GM19455 (cell line): ENCODE measurements at regions not wholly inside any gene's neighbourhood (a gene's known extent, or its start where the extent isn't known, plus 50 kb on each side); places are given as distances from the start of the nearest gene placed in this dataset.

Experiments
- ATAC-seq: cut with Tn5 transposase; IDR thresholded peaks from one replicate; pipeline ENCODE4 v1.9.1; 2021; ENCODE audit not compliant: unreplicated experiment

DNA sequence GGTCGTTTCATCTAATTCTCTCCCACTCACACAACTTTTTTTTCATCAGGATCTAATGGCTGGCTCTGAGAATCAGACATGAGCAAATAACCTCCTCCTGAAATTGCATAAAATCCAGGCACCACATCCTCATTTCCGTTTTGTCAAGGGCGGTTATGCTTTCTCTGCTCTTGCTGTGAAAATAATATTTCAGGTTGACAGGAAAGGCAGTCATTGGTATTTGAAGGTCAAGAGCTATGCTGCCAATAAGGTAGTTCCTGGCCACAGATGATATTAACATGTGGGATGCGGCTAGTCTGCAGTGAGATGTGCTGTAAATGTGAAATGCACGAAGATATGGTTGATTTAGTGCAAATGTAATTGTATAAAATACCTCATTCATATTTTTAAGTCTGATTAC lies 870.2 kb upstream of the TMEM132C start:
- ATAC-seq = no peak

DNA sequence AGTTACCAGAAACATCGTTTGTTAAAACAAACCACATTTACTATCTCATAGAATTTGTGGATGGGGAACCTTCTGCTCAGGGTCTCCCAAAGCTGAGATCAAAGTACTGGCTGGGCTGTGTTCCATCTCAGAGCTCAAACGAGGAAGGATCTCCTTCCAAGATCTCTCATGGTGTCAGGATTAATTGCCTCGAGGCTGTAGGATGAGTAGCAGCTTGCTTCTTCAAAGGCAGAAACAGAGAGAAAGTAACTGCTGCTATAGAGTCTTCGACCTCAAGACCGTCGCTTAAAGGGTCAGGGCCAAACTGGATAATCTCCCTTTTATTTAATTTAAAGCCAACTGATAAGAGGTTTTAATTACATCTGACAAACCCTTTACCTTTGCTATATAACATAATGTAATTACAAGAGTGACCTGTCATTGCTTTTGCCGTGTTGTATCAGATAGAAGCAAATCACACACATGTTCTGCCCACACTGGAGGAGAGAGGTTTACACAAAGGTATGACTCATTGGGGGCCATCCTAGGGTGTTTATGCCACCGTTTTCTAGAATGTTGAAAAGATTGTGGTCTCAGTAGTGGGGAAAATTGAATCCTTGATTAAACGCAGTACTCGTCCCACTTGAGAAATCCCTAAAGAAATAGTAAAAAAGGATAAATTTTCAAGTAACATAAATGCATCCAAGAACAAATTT lies 868.8 kb upstream of the TMEM132C start:
- ATAC-seq = no peak

DNA sequence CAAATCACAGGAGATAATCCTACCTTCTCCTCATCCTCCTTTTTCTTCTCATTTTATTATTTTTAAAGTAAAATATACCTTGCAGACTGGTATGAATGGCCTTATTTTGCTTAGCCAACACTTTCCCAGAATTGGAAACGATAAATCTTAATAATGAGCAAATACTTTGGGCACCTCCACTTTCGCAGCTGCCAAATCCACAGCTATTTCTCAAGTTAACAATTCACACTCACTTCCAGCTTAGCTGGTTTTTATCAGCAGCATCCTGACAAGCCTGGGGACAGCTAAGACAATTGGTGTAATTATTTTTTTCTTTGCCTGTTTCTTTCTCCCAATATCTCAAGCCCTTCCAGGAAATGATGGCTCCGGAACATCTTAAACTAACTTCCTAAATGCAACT lies 867.5 kb upstream of the TMEM132C start:
- no peak for ATAC-seq

DNA sequence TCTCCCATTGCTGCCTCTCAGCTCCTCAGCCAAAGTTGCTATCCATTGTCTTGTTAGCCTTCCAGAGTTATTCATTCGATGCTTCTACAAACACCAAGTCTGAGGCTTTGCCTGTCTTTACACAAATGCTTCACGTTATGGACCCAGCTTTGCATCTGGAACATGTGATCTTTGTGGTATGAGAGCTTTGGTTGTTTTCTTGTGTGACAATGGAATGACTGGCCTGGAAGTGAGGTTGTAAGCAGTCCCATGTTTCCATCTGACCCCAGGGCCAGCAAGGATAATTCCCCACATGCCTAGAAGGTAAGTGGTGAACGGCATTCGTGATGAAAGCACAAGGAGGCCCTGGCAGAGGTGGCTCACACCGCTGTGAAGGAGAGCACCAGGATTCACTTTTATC lies 866.7 kb upstream of the TMEM132C start:
- ATAC-seq = no peak

DNA sequence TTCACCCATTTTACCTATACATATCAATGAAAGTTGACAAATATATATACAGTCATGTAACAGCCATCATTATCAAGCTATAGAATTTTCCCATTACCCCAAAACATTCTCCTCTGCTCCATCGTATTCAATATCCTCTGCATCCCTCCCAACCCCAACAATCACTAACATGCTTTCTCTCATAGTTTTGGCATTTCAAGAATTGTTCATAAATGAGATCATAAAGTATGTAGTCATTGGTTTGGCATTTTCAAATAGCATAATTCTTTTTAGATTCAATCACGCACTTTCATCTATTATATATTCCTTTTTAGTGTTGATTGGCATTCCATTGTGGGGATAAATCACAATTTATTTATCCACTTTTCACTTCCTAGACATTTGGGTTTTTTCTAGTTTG lies 866.0 kb upstream of the TMEM132C start:
- no peak for ATAC-seq

DNA sequence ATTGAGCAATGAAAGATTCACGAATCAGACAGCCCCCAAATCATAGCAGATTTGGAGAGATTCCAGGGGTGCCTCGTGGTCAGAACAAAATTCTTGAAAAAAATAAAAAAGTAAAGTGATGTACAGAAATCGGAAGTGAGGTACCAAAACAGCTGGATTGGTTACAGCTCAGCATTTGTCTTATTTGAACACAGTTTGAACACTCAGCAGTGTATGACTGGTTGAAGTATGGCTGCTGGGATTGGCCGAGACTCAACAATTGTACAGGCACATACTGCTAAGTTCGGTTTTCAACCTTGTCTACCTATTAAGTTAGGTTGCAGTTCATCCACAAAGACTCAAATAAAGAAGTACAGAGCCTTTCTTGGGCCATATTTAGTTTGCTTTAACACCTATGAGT lies 865.4 kb upstream of the TMEM132C start:
- no peak for ATAC-seq

DNA sequence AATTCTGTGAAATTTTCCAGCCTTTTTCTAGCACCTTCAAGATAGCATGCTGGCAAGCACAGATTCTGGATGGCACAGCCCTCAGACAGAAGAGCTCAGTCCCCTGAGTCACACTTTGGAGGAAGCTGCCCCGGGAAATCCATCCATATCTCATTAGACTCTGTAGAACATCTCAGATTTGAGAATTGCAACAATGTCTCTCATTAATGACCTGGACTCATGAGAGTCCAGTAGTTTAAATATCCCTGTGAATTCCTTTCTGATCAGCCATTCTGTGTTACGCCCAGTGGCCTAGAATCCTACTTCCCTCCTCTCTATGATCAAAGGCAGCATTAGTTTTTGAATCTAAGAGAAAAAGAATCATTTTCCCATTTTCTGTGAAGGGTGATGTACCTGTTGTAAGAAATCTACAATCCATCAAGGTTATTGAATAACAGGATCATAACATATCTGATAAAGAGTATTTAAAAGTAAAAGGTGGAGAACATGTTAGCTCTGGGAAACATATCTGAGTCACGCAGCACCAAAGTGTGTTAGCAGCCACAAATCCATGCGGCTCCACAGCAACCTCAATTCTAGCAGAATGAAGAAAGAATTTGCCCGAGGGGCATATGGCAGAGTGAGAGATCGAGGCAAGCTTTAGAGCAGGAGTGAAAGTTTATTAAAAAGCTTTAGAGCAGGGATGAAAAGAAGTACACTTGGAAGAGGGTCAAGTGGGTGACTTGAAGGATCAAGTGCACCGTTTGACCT lies 855.6 kb upstream of the TMEM132C start:
- ATAC-seq = no peak

DNA sequence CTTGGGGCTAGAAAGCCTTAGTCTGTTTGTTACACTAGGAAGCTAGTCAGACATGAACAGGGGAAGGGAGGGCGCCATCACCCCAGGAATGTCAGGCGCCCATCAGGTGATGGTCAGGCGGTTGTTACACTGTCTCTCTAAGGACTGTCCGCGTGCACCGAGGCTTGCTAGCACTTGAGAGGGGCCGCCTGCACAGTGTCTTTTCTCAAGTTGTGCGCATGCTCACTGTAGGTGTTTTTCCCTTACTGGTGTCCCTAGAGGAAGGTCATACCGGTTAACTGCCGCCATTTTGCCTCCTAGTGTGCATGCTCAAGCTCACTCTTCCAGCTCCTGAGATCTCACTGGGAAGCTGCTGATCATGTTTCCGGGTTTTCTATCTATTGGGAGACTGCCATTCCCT lies 855.0 kb upstream of the TMEM132C start:
- no peak for ATAC-seq

DNA sequence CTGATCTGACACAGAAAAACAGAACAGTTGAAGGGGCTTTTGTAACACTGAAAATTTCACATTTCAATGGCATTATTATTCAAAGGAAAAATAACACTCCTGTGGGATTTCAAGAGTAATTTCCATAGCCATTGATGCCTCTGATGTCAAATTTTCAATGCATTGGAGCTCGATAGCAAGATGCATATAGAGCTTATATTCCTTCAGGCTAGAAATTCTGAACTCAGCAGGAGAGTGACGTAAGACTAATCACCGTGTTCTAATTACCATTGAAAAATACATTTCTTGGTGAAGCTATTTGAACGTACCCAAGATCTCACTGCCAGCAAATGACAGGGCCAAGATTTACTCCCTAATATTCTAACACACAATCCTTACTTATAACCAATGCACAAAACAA lies 854.1 kb upstream of the TMEM132C start:
- no peak for ATAC-seq

DNA sequence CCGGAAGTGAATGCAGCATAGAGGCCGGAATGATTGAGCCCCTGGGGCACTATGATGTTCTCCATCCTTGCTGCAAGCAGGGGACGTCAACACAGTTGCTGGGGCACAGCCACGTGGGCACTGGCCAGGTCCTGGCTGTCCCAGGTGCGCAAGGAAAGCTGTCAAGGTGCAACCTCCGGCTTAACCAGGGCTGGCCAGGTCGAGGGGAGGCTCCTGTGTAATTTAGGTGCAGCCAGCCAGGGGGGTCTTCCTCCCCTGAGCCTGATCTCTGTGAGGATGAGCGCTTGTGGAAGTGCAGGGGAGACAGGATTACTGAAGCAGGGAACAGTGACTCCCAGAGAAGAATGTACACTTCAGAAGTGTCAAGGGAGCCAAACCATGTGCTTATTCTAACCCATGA lies 852.8 kb upstream of the TMEM132C start:
- ATAC-seq = no peak

DNA sequence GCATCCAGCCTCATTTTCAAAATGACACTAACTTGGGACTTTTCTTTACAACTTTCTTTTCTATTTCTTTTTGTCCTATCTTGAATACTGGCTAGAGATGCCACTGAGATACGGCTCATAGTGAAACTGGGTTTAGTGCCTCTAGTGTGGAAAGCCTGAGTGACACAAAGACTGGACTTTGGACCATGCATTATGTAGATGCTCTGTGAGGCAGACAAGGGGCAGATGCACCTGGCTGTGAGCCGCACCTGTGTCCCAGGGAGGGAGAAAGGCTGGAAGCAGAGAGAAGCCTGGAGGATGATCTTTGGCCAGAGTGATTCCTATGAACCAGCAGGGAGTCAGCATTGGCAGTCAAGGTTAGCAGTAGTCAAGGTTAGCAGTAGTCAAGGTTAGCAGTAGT lies 852.3 kb upstream of the TMEM132C start:
- ATAC-seq = no peak

DNA sequence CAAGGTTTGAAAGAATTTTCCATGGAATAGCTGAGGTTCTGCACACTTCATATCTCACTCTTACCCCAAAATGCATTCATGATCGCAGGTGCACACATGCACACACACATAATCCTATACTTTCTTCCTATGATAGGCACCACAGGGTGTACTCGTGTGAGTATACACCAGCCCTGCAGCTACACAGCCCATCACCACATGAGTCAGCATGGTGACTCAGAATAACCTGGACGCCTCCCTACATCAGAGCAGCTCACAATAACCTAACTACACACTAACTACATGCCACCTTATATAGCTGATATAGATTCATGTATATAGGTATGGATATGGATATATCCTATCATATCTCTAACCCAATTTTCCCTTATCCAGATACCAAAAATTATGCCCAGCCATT lies 850.2 kb upstream of the TMEM132C start:
- ATAC-seq = no peak

DNA sequence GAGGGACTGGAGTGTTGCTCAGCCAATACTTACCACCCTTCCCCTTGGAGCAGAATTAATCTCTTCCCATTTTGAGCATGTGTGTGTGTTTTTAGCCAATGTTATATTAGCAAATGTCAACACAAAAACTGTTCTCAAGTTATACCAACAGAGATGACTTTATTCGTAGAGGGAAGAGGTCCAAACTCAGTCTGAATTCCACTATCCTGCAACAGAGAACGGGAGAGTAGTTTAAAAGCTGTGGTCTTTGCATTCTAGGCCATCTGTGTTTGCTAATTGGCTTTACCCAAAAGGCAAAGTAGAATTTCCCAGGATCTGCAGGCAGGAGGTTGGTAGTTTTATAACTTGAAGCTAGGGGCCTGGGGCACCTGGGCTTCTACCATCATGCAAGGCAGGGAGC lies 847.9 kb upstream of the TMEM132C start:
- no peak for ATAC-seq

DNA sequence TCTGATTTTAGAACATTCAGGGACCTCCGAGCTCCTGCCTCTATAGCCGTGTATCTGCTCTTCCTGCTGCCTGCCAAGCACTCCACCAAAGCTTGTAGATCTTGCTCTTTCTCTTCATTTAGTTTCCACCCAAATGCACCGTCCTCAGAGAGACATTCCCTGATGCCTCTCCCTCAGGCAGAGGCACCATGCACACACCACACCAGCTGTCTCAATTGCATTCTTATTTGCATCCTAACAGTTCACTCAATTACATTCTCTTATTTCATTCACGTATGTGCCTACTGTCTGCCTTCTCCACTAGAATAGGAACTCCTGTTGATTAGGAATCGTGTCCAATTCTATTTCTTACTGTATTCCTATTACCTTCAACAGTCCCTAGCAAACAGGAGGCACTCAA lies 845.4 kb upstream of the TMEM132C start:
- no peak for ATAC-seq

DNA sequence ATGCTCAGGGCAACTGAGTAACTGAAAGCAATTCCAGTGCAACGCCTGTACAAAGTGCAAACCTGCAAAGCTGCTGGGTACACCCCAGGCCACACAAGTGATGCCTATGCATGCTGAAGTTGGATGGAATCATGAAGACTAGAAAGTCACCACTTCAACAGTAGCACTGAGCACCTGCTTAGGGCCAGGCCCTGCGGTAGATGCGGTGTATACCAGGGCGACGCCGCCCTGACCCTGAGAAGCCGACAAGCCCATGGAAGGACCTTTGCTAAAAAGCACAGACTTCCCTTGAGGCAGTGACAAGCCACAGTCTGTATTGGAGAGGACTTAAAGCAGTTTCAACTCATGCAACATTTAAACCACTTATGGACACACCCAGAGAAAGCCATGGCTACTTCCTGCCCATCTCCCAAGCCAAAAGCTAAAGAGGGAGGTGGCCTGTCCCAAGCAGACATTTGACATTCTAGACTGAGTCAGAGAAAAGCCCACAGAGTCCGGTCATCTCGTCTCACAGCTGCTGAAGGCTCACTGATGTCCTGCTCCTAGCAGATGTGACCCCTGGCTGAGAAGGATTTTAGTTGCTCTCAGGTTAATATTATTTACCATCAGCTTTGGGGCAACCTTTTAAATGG lies 843.9 kb upstream of the TMEM132C start:
- ATAC-seq = no peak

DNA sequence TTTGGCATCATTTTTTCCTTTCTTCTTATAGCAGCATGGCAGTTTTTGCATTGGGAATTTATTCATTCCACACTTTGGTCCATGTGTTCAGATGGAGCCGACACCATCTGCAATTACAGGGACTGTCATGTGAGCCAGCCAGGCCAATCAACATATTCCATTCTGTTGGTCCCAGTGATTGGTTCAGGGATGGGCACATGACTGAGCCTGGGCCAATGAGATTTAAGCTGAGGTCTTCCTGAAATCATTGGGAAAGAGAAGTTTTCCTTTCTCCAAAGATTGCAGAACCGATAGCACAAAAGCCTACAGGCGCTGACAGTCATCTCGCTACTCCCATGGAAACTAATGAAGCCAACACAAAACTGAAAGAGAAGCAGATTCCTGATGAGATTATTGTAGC lies 841.5 kb upstream of the TMEM132C start:
- ATAC-seq = no peak

DNA sequence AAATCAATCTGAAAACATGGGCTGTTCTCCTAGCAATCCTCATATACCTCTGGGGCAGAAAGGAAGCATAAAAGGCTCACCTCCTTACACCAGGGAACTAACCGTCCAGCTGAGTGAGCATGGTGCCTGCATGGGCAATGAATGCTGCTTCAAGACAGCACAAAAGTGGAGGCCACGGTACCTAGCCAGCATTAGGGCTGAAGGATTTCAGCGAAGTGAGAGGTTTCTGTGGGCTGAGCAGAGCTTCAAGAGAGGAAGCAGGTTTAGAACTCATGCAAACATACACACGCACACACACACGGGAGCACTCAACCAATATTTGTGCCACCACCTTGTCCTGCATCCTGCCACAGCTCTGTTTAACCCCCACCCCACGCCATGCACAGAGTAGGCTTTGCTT lies 838.5 kb upstream of the TMEM132C start:
- no peak for ATAC-seq

DNA sequence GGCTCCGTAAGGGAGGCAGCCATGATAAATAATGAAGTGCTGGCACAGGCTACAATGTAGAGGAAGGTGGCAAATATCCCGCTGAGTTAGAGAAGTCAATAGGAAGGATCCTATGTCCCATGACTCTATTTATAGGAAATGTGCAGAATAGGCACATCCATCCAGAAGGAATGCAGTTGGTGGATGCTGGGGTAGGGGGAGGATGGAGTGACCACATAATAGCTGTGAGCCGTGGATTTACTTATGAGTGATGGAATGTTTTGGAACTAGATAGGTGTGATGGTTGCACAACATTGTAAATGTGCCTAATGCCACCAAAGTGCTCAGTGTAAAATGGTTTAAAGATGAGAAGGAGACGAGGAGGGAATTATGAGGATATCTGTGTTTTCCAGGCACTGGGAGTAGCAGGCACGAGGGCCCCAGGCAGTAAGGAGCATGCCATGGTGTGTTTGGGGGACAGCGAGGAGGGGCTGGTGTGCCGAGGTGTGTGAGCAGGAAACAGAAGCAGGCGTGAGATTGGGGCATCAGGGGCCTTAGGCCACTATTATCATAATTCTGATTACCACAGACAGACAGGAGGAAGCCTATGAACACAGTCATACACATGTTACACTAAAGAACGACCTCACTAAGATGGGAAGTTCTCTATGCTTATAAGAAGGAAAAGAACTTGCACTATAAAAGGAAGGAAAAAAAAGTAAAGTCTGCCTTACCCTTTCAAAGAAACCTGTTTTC lies 837.3 kb upstream of the TMEM132C start:
- no peak for ATAC-seq

DNA sequence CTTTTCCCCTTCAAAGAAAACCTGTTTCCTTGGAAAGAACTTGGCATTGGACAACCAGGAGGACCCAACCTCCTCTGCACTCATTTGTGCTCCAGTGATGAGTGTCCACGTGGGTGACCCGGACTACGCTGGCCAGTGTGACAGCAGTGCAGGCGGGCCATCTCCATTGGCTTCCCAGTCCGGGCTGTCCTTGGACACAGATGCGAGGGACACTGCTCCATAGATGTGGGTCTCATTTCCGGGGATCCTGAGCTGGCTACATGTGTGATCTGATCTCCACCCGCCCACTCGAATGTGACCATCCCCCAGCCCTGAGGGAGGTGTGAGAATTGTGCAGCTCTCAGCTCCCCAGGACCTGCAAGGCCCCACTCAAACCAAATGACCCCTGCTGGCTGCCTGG lies 836.6 kb upstream of the TMEM132C start:
- ATAC-seq = no peak

DNA sequence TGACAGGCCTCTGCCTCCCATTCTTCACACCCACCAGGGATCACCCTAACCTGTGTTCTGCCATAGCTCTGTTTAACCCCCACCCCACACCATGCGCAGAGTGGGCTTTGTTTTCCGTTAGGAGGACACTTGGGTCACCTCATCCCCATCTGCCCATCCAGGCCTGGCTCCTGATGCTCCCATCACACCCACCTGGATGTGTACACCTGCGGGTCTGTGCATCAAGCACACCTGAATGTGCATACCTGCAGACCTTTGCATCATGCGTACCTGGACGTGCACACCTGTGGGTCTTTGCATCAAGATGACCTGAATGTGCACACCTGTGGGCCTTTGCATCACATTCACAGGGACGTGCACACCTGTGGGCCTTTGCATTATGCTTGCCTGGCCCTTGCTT lies 835.8 kb upstream of the TMEM132C start:
- ATAC-seq = no peak

DNA sequence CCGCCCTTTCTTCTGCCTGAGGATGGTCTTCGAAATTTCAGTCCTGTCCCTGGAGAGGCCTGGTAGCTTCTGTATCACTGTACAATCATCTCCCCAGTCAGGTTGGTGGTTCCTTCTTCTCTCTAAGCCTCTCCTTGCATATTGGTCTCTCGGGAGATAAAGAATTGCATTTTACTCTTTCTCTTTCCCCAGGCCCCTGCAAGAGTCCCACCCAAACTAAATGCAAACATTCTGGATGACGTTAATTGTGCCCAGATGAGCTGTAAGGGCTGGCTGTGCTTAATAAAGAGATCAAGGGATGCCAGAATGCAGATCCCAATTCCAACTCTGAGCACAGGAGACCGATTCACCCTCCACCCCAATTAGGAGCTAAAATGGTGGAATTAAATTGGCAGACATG lies 835.4 kb upstream of the TMEM132C start:
- ATAC-seq = no peak

DNA sequence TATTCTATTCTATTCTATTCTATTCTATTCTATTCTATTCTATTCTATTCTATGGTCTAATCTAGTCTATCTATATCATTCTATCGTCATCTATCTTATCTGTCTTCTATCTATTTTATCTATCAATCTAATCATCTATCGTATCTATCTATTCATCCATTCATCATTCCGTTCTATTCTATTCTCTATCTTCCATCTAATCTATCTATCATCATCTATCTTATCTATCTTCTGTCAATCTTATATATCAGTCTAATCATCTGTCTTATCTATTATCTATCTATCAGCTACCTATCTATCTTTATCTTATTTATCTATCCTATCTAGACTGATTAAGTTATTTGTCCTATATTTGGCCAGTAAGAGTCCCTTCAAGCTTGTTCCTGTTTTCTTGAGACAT lies 831.5 kb upstream of the TMEM132C start:
- no peak for ATAC-seq
